Adrenal gland (tissue), 5 donors: ENCODE measurements at regions not wholly inside any gene's neighbourhood (a gene's known extent, or its start where the extent isn't known, plus 50 kb on each side); places are given as distances from the start of the nearest gene placed in this dataset.

Source experiments
- POLR2A ChIP-seq, 2 donors: fragments of 450-650 bp; IDR thresholded peaks; one replicate each; pipeline ENCODE4 v1.6.1; 2017; ENCODE audit warnings: antibody characterized with exemption in 2 of 2, mild to moderate bottlenecking in 2 of 2, moderate library complexity in 1 of 2
- TF ChIP-seq, protein P1 (sequence below), 6 experiments: fragments of 450-650 bp in 4 of 6; fragments of 200-600 bp in 2 of 6; sonication (generic) in 1 of 6; IDR thresholded peaks; 1 replicate in 5 of 6; 2 replicates in 1 of 6; pipeline versions ENCODE4 v1.5.1 to v1.8.0; 2016 to 2021; ENCODE audit warnings: antibody characterized with exemption in 6 of 6, mild to moderate bottlenecking in 2 of 6, moderate library complexity in 1 of 6
- donor health status: DM: no; HTN: no; CAD: no.

DNA sequence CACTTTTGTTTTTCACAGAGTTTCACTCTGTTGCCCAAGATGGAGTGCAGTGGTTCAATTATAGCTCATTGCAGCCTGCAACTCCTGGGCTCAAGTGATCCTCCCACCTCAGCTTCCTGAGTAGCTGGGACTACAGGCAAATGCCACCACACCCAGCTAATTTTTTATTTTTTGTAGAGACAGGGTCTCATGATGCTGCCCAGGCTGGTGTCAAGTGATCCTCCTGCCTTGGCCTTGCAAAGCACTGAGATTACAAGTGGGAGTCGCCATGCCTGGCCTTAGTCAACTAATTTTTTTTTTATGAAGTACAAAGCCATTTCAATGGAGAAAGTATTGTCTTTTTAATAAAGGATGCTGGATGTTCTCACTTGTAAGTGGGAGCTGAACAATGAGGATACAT, 51.3 kb upstream of the UXT start:
- no peak for TF ChIP-seq POLR2A (IDR thresholded peaks at IDR 0.05)
- TF ChIP-seq, protein P1, sequence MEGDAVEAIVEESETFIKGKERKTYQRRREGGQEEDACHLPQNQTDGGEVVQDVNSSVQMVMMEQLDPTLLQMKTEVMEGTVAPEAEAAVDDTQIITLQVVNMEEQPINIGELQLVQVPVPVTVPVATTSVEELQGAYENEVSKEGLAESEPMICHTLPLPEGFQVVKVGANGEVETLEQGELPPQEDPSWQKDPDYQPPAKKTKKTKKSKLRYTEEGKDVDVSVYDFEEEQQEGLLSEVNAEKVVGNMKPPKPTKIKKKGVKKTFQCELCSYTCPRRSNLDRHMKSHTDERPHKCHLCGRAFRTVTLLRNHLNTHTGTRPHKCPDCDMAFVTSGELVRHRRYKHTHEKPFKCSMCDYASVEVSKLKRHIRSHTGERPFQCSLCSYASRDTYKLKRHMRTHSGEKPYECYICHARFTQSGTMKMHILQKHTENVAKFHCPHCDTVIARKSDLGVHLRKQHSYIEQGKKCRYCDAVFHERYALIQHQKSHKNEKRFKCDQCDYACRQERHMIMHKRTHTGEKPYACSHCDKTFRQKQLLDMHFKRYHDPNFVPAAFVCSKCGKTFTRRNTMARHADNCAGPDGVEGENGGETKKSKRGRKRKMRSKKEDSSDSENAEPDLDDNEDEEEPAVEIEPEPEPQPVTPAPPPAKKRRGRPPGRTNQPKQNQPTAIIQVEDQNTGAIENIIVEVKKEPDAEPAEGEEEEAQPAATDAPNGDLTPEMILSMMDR (IDR thresholded peaks at IDR 0.05) = no peak
